Activated naive CD8-positive, alpha-beta T cell treated with anti-CD3 and anti-CD28 coated beads, Interleukin-2, amount 50 U/mL, for 24 hours (primary cell): ENCODE measurements at regions not wholly inside any gene's neighbourhood (a gene's known extent, or its start where the extent isn't known, plus 50 kb on each side); places are given as distances from the start of the nearest gene placed in this dataset.

ENCODE experiments used
- ATAC-seq: fragments of 150-1000 bp; cut with Tn5 transposase; one replicate; pipeline ENCODE4 v1.10.0; 2021
- DNase-seq: peaks from one replicate; pipeline ENCODE4 v3.0.0; 2021
- H3K27ac Mint-ChIP-seq: one replicate; pipeline ENCODE4 v1.8.0; 2021; ENCODE audit warnings: mild to moderate bottlenecking, mixed read lengths
- H3K27me3 Mint-ChIP-seq: one replicate; pipeline ENCODE4 v1.8.0; 2021; ENCODE audit warnings: mixed read lengths
- H3K36me3 Mint-ChIP-seq: one replicate; pipeline ENCODE4 v1.8.0; 2021; ENCODE audit warnings: low read depth, mixed read lengths
- H3K4me1 Mint-ChIP-seq: one replicate; pipeline ENCODE4 v1.8.0; 2021; ENCODE audit warnings: mixed read lengths
- H3K4me3 Mint-ChIP-seq: one replicate; pipeline ENCODE4 v1.8.0; 2021; ENCODE audit warnings: mild to moderate bottlenecking, moderate library complexity, mixed read lengths
- H3K9me3 Mint-ChIP-seq: one replicate; pipeline ENCODE4 v1.8.0; 2021; ENCODE audit warnings: mixed read lengths

- H3K27ac Mint-ChIP-seq, result no peak overlapping the region
- DNase-seq (no peak), ATAC-seq (no peak)
- peaks cover 7% of the 10 kb centered on the region for H3K9me3 Mint-ChIP-seq
- no peaks in the 10 kb centered on the region for H3K27me3 Mint-ChIP-seq
- H3K4me1 Mint-ChIP-seq, result no peaks in the 10 kb centered on the region
- H3K36me3 Mint-ChIP-seq, result no peaks in the 10 kb centered on the region
- no peak overlapping the region for H3K4me3 Mint-ChIP-seq
Observed at GRCh38 chr3:117471831-117472230, 762.3 kb downstream of the TUSC7 start.

GRCh38 chr3:117473981-117474538 lies 764.5 kb downstream of the TUSC7 start:
- ATAC-seq (no peak), DNase-seq (no peak)
- H3K27me3 Mint-ChIP-seq, result no peaks in the 10 kb centered on the region
- no peaks in the 10 kb centered on the region for H3K36me3 Mint-ChIP-seq
- H3K4me1 Mint-ChIP-seq, result no peaks in the 10 kb centered on the region
- no peak overlapping the region for H3K27ac Mint-ChIP-seq
- H3K4me3 Mint-ChIP-seq, result no peak overlapping the region
- H3K9me3 Mint-ChIP-seq, result peaks cover 7% of the 10 kb centered on the region

- Mint-ChIP-seq H3K9me3 (peaks cover 7% of the 10 kb centered on the region), H3K4me3 (no peak overlapping the region), H3K27ac (no peak overlapping the region), H3K27me3 (no peaks in the 10 kb centered on the region), H3K4me1 (no peaks in the 10 kb centered on the region), H3K36me3 (no peaks in the 10 kb centered on the region)
- no peak for ATAC-seq
- no peak for DNase-seq
Observed at GRCh38 chr3:117476572-117476971, 767.0 kb downstream of the TUSC7 start.

- Mint-ChIP-seq H3K4me1 (no peaks in the 10 kb centered on the region), H3K4me3 (no peak overlapping the region), H3K36me3 (no peaks in the 10 kb centered on the region), H3K27me3 (no peaks in the 10 kb centered on the region), H3K27ac (no peak overlapping the region), H3K9me3 (peaks cover 7% of the 10 kb centered on the region)
- DNase-seq (no peak), ATAC-seq (no peak)
Observed at GRCh38 chr3:117477214-117477755, 767.7 kb downstream of the TUSC7 start.

- Mint-ChIP-seq H3K36me3 (no peaks in the 10 kb centered on the region), H3K9me3 (peaks cover 12% of the 10 kb centered on the region), H3K27me3 (no peaks in the 10 kb centered on the region), H3K27ac (no peak overlapping the region), H3K4me1 (no peaks in the 10 kb centered on the region), H3K4me3 (no peak overlapping the region)
- ATAC-seq, result no peak
- no peak for DNase-seq
Observed at GRCh38 chr3:117479095-117479494, 769.5 kb downstream of the TUSC7 start.

GRCh38 chr3:117480525-117480924 lies 770.9 kb downstream of the TUSC7 start:
- Mint-ChIP-seq H3K4me1 (no peaks in the 10 kb centered on the region), H3K4me3 (no peak overlapping the region), H3K9me3 (peaks cover 7% of the 10 kb centered on the region), H3K27me3 (no peaks in the 10 kb centered on the region), H3K27ac (no peak overlapping the region), H3K36me3 (no peaks in the 10 kb centered on the region)
- no peak for ATAC-seq
- no peak for DNase-seq

GRCh38 chr3:117480972-117481371 lies 771.4 kb downstream of the TUSC7 start:
- DNase-seq (no peak), ATAC-seq (no peak)
- no peaks in the 10 kb centered on the region for H3K27me3 Mint-ChIP-seq
- H3K9me3 Mint-ChIP-seq, result peaks cover 5% of the 10 kb centered on the region
- H3K27ac Mint-ChIP-seq, result no peak overlapping the region
- no peaks in the 10 kb centered on the region for H3K4me1 Mint-ChIP-seq
- no peak overlapping the region for H3K4me3 Mint-ChIP-seq
- no peaks in the 10 kb centered on the region for H3K36me3 Mint-ChIP-seq

GRCh38 chr3:117483839-117484238 lies 774.3 kb downstream of the TUSC7 start:
- DNase-seq (no peak), ATAC-seq (no peak)
- H3K4me1 Mint-ChIP-seq, result no peaks in the 10 kb centered on the region
- H3K36me3 Mint-ChIP-seq, result no peaks in the 10 kb centered on the region
- no peak overlapping the region for H3K27ac Mint-ChIP-seq
- H3K27me3 Mint-ChIP-seq, result no peaks in the 10 kb centered on the region
- H3K9me3 Mint-ChIP-seq, result peaks cover 5% of the 10 kb centered on the region
- H3K4me3 Mint-ChIP-seq, result no peak overlapping the region

GRCh38 chr3:117485841-117486240 lies 776.3 kb downstream of the TUSC7 start:
- Mint-ChIP-seq H3K36me3 (no peaks in the 10 kb centered on the region), H3K4me1 (no peaks in the 10 kb centered on the region), H3K27me3 (no peaks in the 10 kb centered on the region), H3K9me3 (peaks cover 5% of the 10 kb centered on the region), H3K27ac (no peak overlapping the region), H3K4me3 (no peak overlapping the region)
- ATAC-seq (no peak), DNase-seq (no peak)

- ATAC-seq, result no peak
- Mint-ChIP-seq H3K27ac (no peak overlapping the region), H3K4me1 (no peaks in the 10 kb centered on the region), H3K36me3 (no peaks in the 10 kb centered on the region), H3K9me3 (peaks cover 5% of the 10 kb centered on the region), H3K27me3 (no peaks in the 10 kb centered on the region), H3K4me3 (no peak overlapping the region)
- DNase-seq, result no peak
Observed at GRCh38 chr3:117486719-117487716, 777.4 kb downstream of the TUSC7 start.

GRCh38 chr3:117488983-117489382 lies 779.4 kb downstream of the TUSC7 start:
- DNase-seq (no peak), ATAC-seq (no peak)
- Mint-ChIP-seq H3K27ac (no peak overlapping the region), H3K27me3 (no peaks in the 10 kb centered on the region), H3K4me3 (no peak overlapping the region), H3K4me1 (no peaks in the 10 kb centered on the region), H3K36me3 (no peaks in the 10 kb centered on the region), H3K9me3 (no peaks in the 10 kb centered on the region)

GRCh38 chr3:117489663-117490079 lies 780.1 kb downstream of the TUSC7 start:
- ATAC-seq (no peak), DNase-seq (no peak)
- Mint-ChIP-seq H3K4me3 (no peak overlapping the region), H3K4me1 (no peaks in the 10 kb centered on the region), H3K27me3 (no peaks in the 10 kb centered on the region), H3K36me3 (no peaks in the 10 kb centered on the region), H3K9me3 (no peaks in the 10 kb centered on the region), H3K27ac (no peak overlapping the region)

GRCh38 chr3:117490716-117491115 lies 781.1 kb downstream of the TUSC7 start:
- H3K27me3 Mint-ChIP-seq, result no peaks in the 10 kb centered on the region
- H3K9me3 Mint-ChIP-seq, result no peaks in the 10 kb centered on the region
- H3K4me1 Mint-ChIP-seq, result no peaks in the 10 kb centered on the region
- ATAC-seq (no peak), DNase-seq (no peak)
- no peaks in the 10 kb centered on the region for H3K36me3 Mint-ChIP-seq
- H3K27ac Mint-ChIP-seq, result no peak overlapping the region
- H3K4me3 Mint-ChIP-seq, result no peak overlapping the region

- no peak for ATAC-seq
- Mint-ChIP-seq H3K4me3 (no peak overlapping the region), H3K27me3 (no peaks in the 10 kb centered on the region), H3K9me3 (no peaks in the 10 kb centered on the region), H3K36me3 (no peaks in the 10 kb centered on the region), H3K27ac (no peak overlapping the region), H3K4me1 (no peaks in the 10 kb centered on the region)
- DNase-seq, result no peak
Observed at GRCh38 chr3:117495620-117496019, 786.0 kb downstream of the TUSC7 start.
